ENCODE measurements at regions not wholly inside any gene's neighbourhood (a gene's known extent, or its start where the extent isn't known, plus 50 kb on each side); places are given as distances from the start of the nearest gene placed in this dataset.

DNA sequence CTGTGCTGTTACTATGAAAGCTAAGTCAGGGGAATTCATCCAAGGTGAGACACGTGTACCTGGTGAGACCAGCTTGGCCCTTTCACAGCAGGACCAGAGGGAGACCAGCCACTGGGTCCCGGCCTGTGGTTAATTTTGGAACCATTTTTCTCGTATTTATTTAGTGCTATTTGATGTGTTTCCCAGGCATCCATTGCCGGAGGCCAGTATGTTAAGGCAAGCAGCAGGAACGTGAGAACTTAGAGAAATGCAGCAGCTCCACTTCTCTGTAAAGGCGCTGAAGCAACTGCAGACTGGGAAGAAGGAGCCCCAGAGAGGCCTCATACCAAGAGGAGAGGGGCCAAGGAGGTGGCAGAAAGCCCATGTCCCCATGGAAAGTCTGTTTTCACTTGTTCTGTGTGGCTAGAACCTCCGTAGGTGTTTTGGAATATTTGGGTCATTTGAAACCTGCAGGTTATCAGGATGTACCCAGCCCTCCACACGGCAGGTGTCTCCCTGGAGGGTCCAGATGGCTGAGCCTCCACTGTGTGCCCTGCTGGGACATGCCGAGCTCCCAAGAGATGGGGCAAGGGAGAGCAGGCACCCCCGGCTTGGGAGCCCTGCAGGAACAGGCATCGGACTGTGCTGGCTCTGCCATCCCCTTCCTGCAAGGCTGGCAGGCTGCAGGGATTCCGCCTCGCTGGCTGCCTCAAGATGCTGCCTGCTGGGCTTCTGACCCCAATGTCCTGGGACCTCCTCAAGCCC, 256.0 kb upstream of the RAB6C start:
- DNase-seq (ENCODE audit: low read depth): no peak

DNA sequence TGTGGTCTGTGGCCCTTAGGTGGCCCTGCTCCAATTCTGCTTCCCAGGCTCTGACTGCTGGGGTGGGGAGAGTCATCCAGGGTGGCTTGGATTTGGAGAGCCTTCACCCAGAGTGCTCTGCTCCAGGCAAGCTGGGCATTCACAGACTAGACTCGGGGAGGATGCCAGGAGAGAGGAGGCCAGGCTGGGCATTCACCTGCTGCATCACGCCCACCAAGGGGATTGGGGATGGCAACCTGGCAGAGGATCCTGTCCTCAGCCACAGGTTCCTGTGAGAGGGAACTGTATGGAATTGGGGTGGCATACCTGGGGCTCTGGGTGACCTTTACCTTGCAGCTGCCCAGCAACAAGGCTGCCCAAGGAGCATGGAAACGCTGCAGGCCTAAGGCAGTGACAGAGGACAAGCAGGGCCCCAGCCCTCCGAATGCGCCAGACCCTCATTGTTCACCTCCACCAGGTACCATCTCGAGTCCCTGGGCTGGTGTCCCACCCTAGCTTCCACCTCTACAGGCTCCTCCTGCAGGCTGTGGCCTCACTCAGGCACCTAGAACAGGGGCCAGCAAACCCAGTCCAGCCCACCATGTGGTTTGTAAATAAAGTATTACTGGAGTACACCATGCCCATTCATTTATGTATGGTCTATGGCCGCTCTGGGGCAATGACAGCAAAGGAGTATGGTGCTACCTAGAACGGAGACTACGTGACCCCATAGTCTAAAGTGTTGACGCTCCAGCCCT, 255.3 kb upstream of the RAB6C start:
- DNase-seq (ENCODE audit: low read depth): no peak

DNA sequence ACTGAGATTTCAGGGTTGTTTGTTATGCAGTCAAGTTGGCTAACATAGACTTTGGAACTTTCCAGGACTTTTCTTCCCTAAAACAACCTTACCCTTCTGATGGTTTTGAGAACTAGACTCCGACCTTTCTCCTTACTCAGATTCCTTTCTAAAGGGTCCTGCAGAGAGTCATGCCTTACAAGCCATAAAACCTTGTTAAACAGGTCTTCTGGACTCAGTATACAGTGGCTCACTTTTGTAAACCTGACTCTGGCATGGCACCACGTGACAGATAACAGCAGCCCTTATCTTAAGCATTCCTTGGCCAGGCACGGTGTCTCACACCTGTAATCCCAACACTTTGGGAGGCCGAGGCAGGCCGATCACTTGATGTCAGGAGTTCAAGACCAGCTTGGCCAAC, 253.2 kb upstream of the RAB6C start:
- no peak for DNase-seq (ENCODE audit: low read depth)

DNA sequence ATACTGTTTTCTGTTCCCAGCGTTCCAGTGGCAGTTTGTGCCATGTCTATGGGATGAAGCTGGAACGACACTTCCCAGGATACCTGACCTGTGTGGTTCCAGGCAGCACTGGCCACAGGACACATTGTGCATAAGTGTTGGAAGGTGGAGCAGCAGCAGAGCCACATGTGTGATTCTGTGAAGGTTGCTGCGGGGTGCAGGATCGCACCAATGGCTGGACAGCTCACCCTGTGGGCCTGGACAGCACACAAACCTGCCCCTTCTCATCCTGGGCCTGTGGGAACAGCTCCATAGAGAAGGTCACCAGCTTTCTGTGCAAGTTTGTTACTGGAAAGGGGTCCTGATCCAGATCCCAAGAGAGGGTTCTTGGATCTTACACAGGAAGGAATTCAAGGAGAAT, 252.2 kb upstream of the RAB6C start:
- DNase-seq (ENCODE audit: low read depth): no peak

DNA sequence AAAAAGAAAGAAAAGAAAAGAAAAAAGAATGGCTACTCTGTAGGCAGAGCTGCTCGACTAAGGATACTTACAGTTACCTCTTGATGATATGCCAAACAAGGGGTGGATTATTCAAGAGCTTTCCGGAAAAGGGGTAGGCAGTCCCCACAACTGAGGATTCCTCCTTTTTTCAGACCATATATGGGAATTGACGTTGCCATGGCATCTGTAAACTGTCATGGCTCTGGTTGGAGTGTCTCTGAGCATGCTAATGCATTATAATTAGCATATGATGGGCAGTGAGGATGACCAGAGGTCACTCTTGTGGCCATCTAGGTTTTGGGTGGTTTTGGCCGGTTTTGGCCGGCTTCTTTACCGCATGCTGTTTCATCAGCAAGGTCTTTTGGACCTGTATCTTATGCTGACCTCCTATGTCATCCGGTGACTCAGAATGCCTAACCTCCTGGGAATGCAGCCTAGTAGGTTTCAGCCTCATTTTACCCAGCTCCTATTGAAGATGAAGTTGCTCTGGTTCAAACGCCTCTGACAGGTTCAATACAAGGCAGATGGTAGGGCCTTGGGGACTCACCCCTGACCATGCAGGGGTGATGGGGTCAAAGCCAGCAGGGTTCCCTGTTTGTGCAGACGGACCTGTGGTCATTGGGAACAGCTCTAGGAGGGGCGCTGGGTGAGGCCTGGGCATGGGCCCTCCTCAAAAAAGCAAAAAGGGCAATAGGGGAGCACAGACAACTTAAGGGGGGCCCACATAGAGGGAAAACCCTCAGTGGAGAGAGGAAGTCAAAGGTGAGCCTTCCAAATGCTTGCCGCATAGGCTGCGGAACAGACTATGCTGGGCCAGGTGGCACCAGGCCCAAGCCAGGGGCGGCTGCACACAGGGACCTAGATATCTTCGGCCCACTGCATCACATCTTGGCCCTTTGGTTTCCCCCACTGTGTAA, 251.2 kb upstream of the RAB6C start:
- no peak for DNase-seq (ENCODE audit: low read depth)

DNA sequence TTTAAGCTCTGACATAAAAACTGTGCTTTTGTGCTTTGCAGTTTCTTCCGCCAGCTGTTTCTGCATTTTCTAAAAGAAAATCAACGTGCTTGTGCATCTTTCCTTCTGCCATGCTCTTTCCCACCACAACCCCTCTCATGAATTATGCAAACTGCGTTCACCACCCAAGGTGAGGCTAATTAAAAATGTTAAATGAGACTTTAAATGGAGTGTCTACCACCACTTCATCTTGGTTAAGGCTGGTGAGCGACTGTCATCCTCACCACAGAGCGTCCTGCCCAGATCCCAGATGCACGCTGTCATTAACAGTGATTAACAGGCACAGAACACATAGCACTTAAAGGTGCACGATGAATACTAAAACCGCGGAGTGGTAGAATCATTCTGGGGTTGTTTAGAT, 250.5 kb upstream of the RAB6C start:
- DNase-seq (ENCODE audit: low read depth): no peak

DNA sequence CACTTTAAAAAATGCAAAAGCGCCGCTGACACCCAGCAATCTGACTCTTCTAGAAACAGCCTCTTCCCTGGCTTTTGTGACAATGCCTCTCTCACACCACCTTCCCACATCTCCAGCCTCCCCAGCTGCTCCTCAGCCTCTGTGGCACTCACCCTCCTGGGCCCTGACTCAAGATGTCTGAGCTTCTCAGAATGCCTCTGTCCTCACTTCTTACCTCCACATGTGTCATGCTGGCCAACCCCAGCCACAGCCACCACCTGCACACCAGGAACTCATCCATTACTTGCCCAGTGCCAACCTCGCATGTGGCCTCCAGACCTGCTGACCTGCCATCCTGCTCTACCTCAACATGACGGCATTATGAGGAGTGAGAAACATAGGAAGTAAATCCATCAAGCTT, 249.8 kb upstream of the RAB6C start:
- DNase-seq (ENCODE audit: low read depth): no peak

DNA sequence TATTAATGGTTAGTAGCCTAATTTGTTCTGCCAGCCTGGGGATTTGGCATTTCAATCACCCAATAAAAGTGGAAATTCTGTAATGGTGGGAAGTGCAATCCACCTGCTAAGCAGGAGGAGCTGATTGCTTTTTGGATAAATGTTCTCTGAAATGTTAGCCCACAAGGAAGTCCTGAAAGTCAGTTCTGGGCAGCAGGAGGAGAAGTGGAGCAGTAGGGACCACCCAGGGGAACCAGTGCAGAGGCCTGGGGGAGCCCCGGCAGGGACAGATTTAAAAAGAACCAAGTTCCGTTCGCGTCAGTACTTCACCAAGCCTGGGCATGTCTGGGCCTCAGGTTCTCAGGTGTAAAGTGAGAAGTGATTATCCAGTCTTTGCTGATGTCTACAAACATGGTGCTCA, 248.5 kb upstream of the RAB6C start:
- DNase-seq (ENCODE audit: low read depth): no peak

DNA sequence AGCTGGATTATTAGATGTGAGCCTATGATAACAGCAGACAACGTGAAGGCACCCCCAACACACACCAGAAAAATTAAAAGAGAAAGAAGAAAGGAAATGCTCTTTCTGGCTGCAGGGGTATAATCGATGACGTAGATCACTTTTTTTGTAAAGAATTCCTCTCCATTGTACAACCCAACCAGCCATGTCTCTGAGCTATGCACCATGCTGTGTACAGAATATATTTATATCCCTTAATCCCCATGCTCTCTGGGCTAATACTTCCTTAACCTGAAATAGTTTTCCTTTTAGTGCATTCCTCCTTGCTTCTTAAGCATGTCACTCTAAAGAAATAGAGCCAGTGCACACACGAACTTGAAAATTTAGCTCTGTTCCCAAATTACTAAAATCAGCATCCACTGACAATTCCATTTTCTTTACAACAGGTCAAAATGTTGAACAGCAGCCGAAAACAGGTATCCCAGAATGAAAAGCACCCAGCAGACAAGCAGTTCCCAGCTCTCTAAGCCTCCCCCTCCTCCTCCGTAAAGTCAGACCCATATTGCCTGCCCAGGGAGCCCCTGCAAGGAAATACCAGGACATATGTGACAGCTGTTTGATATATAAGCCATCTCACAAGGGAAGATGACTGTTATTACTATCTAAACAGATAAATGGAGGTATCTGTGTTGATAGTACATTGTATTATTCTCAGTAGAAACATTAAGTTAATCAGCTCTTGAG, 247.4 kb upstream of the RAB6C start:
- DNase-seq (ENCODE audit: low read depth): no peak

DNA sequence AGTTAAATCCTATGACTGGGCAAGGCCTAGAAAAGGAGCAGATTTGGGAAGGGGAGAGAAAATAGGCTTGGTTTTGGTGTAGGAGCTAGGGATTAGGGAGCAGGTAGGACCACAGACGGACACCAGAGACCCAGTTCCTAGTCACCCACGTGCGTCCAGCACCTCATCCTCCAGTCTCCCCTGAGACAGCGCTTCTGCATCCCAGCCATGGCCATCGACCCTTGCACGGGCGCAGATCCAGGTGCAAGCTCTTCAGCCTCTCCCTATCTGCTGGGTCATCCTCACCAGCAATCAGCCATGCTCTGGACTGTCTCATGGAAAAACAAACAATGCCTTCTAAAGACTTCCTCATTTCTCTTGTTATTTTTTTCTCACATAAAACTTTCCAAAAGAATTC, 246.8 kb upstream of the RAB6C start:
- DNase-seq (ENCODE audit: low read depth): no peak

DNA sequence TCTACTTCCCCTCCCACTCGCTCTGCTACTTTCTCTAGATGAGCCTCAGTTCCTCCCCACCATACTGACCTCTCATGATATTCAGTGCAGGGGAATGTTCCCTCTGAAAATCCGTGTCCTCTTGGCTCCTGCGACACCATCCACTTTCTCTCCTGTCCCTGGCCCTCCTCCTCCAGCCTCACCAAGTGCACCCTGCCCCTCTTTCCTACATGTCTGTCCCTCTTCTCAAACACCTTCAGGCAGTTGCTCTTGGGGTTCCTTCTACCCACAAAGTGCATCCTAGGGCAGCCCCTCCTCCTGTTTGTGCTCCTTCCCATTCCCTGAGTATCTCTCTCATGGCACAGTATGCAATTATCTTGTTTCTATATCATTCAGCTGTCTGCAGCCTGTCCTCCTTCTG, 246.4 kb upstream of the RAB6C start:
- no peak for DNase-seq (ENCODE audit: low read depth)

DNA sequence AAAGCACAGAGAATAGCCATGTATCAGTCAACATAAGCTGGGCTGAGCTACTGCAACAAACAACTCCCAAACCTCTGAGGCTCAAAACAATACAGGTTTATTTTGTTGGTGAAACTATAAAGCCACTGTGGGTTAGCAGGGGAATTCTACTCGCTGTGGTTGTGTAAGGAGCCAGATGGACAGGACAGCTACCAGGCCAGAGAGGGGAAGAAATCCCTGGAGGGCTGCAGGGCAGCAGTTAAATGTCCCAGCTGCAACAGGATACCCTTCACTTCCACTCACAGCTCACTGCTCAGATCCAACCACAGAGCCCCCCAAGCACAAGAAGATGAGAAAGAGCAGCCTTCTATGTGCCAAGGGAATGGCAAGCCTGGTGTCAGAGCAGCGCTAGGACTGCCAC, 245.9 kb upstream of the RAB6C start:
- no peak for DNase-seq (ENCODE audit: low read depth)

DNA sequence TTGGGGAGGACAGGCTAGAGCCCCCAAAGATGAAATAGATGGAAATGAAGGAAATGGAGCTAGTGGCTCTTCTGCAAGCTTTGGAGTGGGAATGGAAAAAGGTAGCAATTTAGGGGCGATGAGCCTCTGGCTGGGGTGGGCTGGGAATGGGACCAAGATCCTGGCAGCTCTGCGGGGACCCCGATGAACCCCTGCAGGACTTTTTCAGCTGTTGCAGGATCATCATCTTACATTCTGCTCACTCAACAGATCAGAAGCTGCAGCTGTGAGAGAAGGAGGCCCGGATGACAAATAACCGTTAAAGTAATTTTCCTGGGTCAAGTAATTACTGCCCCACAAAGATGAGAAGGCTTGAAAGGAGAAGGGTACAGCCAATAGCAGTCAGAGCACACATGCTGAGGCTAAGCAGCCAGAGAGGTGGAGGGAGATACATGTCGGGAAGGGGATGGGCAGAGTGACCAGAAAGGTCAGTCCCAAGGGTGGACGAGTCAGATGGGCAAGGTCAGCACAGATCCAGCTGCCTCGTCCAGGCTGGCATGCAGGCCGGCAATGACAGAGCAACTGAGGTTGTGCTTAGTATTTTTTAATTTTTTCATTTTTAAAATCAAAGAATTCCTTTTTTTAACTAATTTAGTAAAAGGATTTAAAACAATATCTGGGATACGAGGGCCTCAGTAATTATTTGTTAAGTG, 245.0 kb upstream of the RAB6C start:
- DNase-seq (ENCODE audit: low read depth): no peak

DNA sequence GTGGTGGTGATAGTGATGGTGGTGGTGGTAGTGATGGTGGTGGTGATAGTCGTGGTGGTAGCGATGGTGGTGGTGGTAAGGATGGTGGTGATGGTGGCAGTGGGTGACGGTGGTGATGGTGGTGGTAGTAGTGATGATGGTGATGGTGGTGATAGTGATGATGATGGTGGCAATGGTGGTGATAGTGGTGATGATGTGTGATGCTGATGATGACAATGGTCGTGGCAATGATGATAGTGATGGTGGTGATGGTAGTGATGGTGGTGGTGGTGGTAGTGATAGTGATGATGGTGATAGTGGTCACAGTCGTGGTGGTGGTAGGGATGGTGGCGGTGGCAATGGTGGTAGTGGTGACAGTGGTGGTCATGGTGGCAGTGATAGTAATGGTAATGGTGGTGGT, 243.9 kb upstream of the RAB6C start:
- DNase-seq (ENCODE audit: low read depth): no peak

DNA sequence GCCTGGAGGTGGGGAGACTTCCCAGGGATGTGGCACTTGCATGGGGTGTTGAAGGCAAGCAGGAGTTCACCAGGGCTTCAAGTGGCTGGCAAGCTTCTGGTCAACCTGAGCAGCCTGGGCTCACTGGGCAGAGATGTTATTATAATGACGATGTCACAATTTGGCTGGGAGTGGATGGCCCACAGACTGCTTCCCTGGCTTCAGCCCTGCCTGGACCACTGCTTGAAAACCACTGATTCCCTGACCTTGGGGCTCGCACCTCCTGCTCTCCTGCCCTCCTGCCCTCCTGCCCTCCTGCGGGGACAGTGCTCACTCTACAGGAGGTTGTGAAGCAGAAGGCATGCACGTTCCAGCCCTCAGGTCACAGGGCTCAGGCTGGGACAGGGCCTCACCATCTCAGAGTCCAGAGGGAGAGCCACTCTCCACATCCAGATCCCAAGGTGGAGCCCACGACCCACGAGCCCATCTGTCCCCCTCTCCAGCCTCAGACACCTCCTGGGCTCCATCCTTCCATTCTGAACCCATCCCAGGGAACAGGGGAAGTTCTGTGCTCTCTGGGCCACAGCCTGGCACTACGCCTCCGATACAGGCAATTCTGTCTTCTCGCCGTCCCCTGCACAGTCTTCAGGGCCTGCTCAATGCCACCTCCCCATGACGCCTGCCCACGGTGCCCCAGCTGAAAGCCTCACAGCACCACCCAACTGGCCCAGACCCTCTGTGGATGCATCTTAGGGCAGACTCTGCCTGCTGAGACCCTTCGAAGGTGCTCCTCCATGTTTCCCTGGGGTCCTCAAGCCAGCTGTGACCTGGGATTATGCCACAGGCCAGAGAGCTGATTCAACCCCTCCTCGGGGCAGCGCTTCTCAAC, 241.6 kb upstream of the RAB6C start:
- no peak for DNase-seq (ENCODE audit: low read depth)

DNA sequence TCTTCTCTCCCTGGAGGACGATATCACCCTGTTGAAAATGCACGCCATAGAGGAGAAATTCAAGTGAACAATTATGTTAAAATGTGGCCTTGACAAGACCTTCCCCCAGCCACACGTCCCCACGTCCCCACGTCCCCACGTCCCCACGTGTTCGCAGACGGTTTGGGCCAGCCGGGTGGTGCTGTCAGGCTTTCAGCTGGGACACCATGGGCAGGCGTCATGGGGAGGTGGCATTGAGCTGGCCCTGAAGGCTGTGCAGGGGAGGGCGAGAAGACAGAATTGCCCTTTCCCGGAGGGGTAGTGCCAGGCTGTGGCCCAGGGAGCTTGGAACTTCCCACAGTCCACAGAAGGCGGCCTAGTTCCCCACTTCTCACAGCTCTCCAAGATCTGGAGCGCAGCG, 240.7 kb upstream of the RAB6C start:
- no peak for DNase-seq (ENCODE audit: low read depth)

DNA sequence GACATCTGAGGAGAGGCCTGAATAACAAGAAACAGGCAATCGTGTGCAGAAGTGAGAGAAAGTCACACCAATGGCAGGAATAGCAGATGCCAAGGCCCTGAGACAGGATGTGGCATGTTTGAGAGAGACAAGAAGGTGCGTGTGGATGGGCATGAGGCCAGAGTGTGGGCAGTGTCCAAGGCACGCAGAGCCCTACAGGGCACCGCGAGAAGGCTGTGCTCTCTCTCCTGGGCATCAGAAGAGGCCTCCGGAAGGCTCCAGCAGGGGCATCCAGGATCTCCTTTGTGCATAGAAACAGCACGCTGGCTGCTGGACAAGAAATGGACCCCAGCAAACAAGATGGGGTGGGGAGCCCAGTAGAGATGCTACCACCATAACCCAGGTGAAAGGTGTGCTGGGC, 239.0 kb upstream of the RAB6C start:
- DNase-seq (ENCODE audit: low read depth): no peak

DNA sequence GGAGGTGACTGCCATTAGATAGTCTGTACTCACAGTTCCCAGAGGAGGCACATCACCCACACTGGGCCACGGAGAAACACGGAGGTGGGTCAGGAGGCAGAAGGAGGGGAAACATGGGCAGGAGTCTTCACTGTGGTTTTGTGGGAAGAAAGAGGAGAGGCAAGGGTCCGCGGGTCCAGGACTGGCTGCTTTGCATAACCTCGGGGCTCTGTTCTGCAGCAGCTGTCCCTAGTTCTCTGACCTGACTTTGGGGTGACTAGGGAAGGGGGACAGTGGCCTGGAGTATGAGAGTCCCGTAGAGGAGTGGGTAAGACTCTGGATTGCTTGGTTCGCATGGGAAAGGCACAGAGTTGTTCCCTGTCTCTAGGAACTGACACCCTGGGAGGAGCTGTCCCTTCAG, 238.3 kb upstream of the RAB6C start:
- no peak for DNase-seq (ENCODE audit: low read depth)

DNA sequence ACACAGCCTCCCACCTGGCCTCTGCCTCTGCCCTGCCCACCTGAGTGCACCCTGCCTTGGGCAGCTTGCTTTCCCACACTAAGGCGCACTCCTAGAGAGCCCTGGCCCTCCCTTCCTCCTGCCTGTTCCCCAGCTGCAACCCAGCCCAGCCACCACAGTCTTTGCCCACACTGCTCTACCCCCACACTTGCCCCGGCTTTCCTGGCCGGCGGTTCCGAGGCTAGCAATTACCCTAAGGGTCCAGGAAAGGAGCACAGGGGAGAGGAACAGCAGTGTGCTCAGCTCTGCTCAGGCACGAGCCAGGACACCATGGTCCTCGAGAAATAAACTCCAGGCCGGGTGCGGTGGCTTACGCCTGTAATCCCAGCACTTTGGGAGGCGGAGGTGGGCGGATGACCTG, 237.8 kb upstream of the RAB6C start:
- no peak for DNase-seq (ENCODE audit: low read depth)

Data from forelimb muscle (tissue), 1 donor.